H9 (cell line): ENCODE measurements at regions not wholly inside any gene's neighbourhood (a gene's known extent, or its start where the extent isn't known, plus 50 kb on each side); places are given as distances from the start of the nearest gene placed in this dataset.

ENCODE experiments used
- DNase-seq: peaks from one replicate; pipeline ENCODE4 v3.0.0-alpha.2; 2017
- H2AFZ ChIP-seq: one replicate; pipeline ENCODE4 v1.6.1; 2013; ENCODE audit warnings: mild to moderate bottlenecking, low read length, control low read depth, moderate library complexity
- H2AK5ac ChIP-seq: 2 replicates; pipeline ENCODE4 v1.6.1; 2013; ENCODE audit warnings: low read length, control low read depth, mixed read lengths; ENCODE audit not compliant: insufficient read length
- H2BK120ac ChIP-seq: one replicate; pipeline ENCODE4 v1.6.1; 2013; ENCODE audit warnings: low read depth, mild to moderate bottlenecking, low read length, control low read depth, inconsistent platforms; ENCODE audit not compliant: poor library complexity, severe bottlenecking
- H2BK12ac ChIP-seq: 2 replicates; pipeline ENCODE4 v1.6.1; 2013; ENCODE audit warnings: low read length, control low read depth, mixed read lengths, low read depth; ENCODE audit not compliant: insufficient read length
- H2BK15ac ChIP-seq: 2 replicates; pipeline ENCODE4 v1.6.1; 2013; ENCODE audit warnings: low read depth, low read length, control low read depth
- H2BK20ac ChIP-seq: one replicate; pipeline ENCODE4 v1.6.1; 2013; ENCODE audit warnings: low read depth, mild to moderate bottlenecking, low read length, control low read depth, inconsistent platforms; ENCODE audit not compliant: poor library complexity, severe bottlenecking
- H2BK5ac ChIP-seq: 2 replicates; pipeline ENCODE4 v1.6.1; 2013; ENCODE audit warnings: low read length, control low read depth, mixed read lengths; ENCODE audit not compliant: insufficient read length
- H3K14ac ChIP-seq: 2 replicates; pipeline ENCODE4 v1.6.1; 2013; ENCODE audit warnings: low read length, control low read depth; ENCODE audit not compliant: insufficient read depth
- H3K18ac ChIP-seq: 2 replicates; pipeline ENCODE4 v1.6.1; 2013; ENCODE audit warnings: low read depth, mild to moderate bottlenecking, mixed read lengths, low read length, control low read depth; ENCODE audit not compliant: insufficient read length
- H3K23ac ChIP-seq: 2 replicates; pipeline ENCODE4 v1.6.1; 2013; ENCODE audit warnings: low read length, control low read depth, mixed read lengths, low read depth; ENCODE audit not compliant: insufficient read length
- H3K23me2 ChIP-seq: 2 replicates; pipeline ENCODE4 v1.6.1; 2013; ENCODE audit warnings: low read depth, mild to moderate bottlenecking, mixed read lengths, low read length, control low read depth; ENCODE audit not compliant: insufficient read length, poor library complexity, severe bottlenecking
- H3K27ac ChIP-seq: 2 replicates; pipeline ENCODE4 v1.5.1; 2013; ENCODE audit warnings: low read length, control low read depth, mixed read lengths, low read depth; ENCODE audit not compliant: insufficient read length
- H3K27me3 ChIP-seq: 2 replicates; pipeline ENCODE4 v1.6.1; 2013; ENCODE audit warnings: low read length, control low read depth, inconsistent platforms; ENCODE audit not compliant: insufficient read depth
- H3K4ac ChIP-seq: 2 replicates; pipeline ENCODE4 v1.6.1; 2013; ENCODE audit warnings: low read depth, mild to moderate bottlenecking, control low read depth, inconsistent platforms, low read length, moderate library complexity
- H3K4me1 ChIP-seq: 2 replicates; pipeline ENCODE4 v1.6.1; 2013; ENCODE audit warnings: low read length, control low read depth, inconsistent platforms; ENCODE audit not compliant: insufficient read depth
- H3K4me2 ChIP-seq: 2 replicates; pipeline ENCODE4 v1.6.1; 2013; ENCODE audit warnings: low read length, control low read depth, mixed read lengths; ENCODE audit not compliant: insufficient read length, insufficient read depth
- H3K56ac ChIP-seq: 2 replicates; pipeline ENCODE4 v1.6.1; 2013; ENCODE audit warnings: low read depth, mild to moderate bottlenecking, mixed read lengths, low read length, control low read depth; ENCODE audit not compliant: insufficient read length
- H3K79me1 ChIP-seq: 2 replicates; pipeline ENCODE4 v1.6.1; 2013; ENCODE audit warnings: low read depth, mild to moderate bottlenecking, moderate library complexity, low read length, control low read depth, inconsistent platforms; ENCODE audit not compliant: insufficient read depth, poor library complexity, severe bottlenecking
- H3K79me2 ChIP-seq: 2 replicates; pipeline ENCODE4 v1.6.1; 2013; ENCODE audit warnings: low read length, control low read depth, inconsistent platforms; ENCODE audit not compliant: insufficient read depth
- H3K9ac ChIP-seq: 2 replicates; pipeline ENCODE4 v1.6.1; 2013; ENCODE audit warnings: low read length, control low read depth, mixed read lengths; ENCODE audit not compliant: insufficient read length; ENCODE audit errors: extremely low read depth
- H3K9me3 ChIP-seq: one replicate; pipeline ENCODE4 v1.6.1; 2013; ENCODE audit warnings: low read depth, low read length, inconsistent platforms; ENCODE audit not compliant: control insufficient read depth
- H3T11ph ChIP-seq: one replicate; pipeline ENCODE4 v1.6.1; 2013; ENCODE audit warnings: mild to moderate bottlenecking, low read length, control low read depth, inconsistent platforms
- H4K20me1 ChIP-seq: one replicate; pipeline ENCODE4 v1.6.1; 2013; ENCODE audit not compliant: control insufficient read depth, insufficient read length, insufficient read depth
- H4K5ac ChIP-seq: 2 replicates; pipeline ENCODE4 v1.6.1; 2013; ENCODE audit warnings: low read depth, mild to moderate bottlenecking, mixed read lengths, low read length, control low read depth; ENCODE audit not compliant: insufficient read length
- H4K8ac ChIP-seq: replicated peaks from 2 replicates; pipeline ENCODE4 v1.6.1; 2013; ENCODE audit warnings: low read length, control low read depth, mixed read lengths, low read depth; ENCODE audit not compliant: insufficient read length
- H4K91ac ChIP-seq: 2 replicates; pipeline ENCODE4 v1.6.1; 2013; ENCODE audit warnings: low read depth, mild to moderate bottlenecking, moderate library complexity, mixed read lengths, low read length, control low read depth; ENCODE audit not compliant: insufficient read length
- H3K27ac Mint-ChIP-seq, 3 experiments: 2 replicates in 2 of 3; 3 replicates in 1 of 3; pipeline ENCODE4 v1.8.0; 2020 to 2021; ENCODE audit warnings: mixed read lengths in 3 of 3, mild to moderate bottlenecking in 1 of 3, moderate library complexity in 1 of 3
- H3K27me3 Mint-ChIP-seq: 2 replicates; pipeline ENCODE4 v1.8.0; 2021; ENCODE audit warnings: low read depth, mild to moderate bottlenecking, moderate library complexity, mixed read lengths
- H3K36me3 Mint-ChIP-seq, 3 experiments: 2 replicates in 2 of 3; 3 replicates in 1 of 3; pipeline ENCODE4 v1.8.0; 2020 to 2021; ENCODE audit warnings: low read depth in 3 of 3, mixed read lengths in 3 of 3; ENCODE audit not compliant: insufficient read depth in 1 of 3
- H3K4me1 Mint-ChIP-seq, 2 experiments: 2 replicates each; pipeline ENCODE4 v1.8.0; 2020; ENCODE audit warnings: mixed read lengths in 2 of 2
- H3K4me3 Mint-ChIP-seq, 2 experiments: 2 replicates in 1 of 2; 3 replicates in 1 of 2; pipeline ENCODE4 v1.8.0; 2020 to 2021; ENCODE audit warnings: mild to moderate bottlenecking in 2 of 2, mixed read lengths in 2 of 2, moderate library complexity in 1 of 2
- H3K9me3 Mint-ChIP-seq, 2 experiments: 2 replicates in 1 of 2; 3 replicates in 1 of 2; pipeline ENCODE4 v1.8.0; 2020; ENCODE audit warnings: mild to moderate bottlenecking in 2 of 2, mixed read lengths in 2 of 2, moderate library complexity in 1 of 2
- WGBS: extraction: QIAGEN DNeasy Blood & Tissue Kit; methylation state at CpG from one replicate; pipeline ENCODE4 v1.1.7; 2013; ENCODE audit warnings: missing lambda C conversion rate, low lambda C conversion rate, mixed read lengths; ENCODE audit not compliant: insufficient read length; ENCODE audit errors: extremely low coverage; 5-methylcytosine and 5-hydroxymethylcytosine counted together
- TF ChIP-seq, protein P1 (sequence below): fragments of 200-600 bp; sonication (generic); conservative IDR thresholded peaks from 3 replicates; pipeline ENCODE4 v1.8.0; 2021; ENCODE audit warnings: antibody characterized with exemption, mild to moderate bottlenecking

DNA sequence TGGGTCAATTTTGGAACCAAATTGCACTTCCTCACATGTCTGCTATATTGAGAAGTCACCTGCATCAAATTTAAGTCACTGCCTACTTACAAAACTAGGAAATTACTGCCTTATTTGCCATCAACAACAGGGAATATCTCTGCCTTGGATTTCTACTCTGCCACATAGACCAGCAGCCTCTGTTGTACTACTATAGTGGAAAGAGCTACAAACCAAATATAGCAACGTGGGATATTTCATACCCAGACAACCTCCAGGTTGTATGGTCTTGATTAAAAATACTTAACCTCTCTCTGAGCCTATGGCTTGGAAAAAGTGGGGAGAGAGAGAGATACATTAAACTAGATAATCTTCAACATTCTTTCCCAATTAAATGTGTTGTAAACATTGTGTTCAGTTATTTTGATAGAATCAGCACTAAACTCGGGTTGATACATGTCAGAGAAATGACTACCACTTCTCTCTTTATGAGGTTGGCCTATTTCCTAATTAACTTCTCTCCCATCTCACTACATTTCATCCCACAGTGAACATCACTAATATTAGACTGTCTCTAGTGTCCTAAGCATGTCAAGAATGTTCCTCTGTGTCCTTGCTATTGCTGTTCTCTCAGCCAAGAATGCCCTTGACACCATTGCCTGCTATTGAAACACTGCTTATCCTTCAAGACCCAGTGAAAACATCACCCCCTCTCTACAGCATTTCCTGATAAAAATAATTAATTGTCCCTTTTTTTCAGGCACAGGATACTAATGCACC, 421.2 kb downstream of the IPMK start:
- no peak overlapping the region for H4K91ac ChIP-seq
- no peak overlapping the region for H2AK5ac ChIP-seq
- no peak overlapping the region for H3K23ac ChIP-seq
- H3K9ac ChIP-seq = no peak overlapping the region
- DNase-seq = no peak
- H3K36me3 Mint-ChIP-seq = peaks cover 0 to 8% (median 1%) of the 10 kb centered on the region in 3 experiments; a peak in 2 of 7 replicates
- no peaks in the 10 kb centered on the region for H3K27me3 ChIP-seq
- H4K20me1 ChIP-seq = no peaks in the 10 kb centered on the region
- H3K79me1 ChIP-seq = no peaks in the 10 kb centered on the region
- H2BK120ac ChIP-seq = no peak overlapping the region
- H3K4me1 Mint-ChIP-seq = peaks cover 13 to 16% of the 10 kb centered on the region in 2 experiments
- H3K14ac ChIP-seq = no peak overlapping the region
- H2AFZ ChIP-seq = no peak overlapping the region
- no peaks in the 10 kb centered on the region for H3K4me1 ChIP-seq
- no peak overlapping the region for H3K4me3 Mint-ChIP-seq
- H3K18ac ChIP-seq = no peak overlapping the region
- no peak overlapping the region for H4K5ac ChIP-seq
- H2BK12ac ChIP-seq = no peak overlapping the region
- H3K27ac ChIP-seq = no peak overlapping the region
- H3K27ac Mint-ChIP-seq = no peak overlapping the region
- no peak overlapping the region for H3K4me2 ChIP-seq
- H4K8ac ChIP-seq = no peak overlapping the region
- no peak overlapping the region for H3K4ac ChIP-seq
- H3K56ac ChIP-seq = no peak overlapping the region
- no peak overlapping the region for H2BK5ac ChIP-seq
- H3K23me2 ChIP-seq = no peaks in the 10 kb centered on the region
- no peaks in the 10 kb centered on the region for H3K27me3 Mint-ChIP-seq
- no peaks in the 10 kb centered on the region for H3K9me3 ChIP-seq
- no peak overlapping the region for H2BK20ac ChIP-seq
- H3K79me2 ChIP-seq = no peaks in the 10 kb centered on the region
- whole genome bisulfite sequencing = no CpG with 5 or more reads among the region's 2 CpGs
- H3T11ph ChIP-seq = no peak overlapping the region
- TF ChIP-seq, protein P1, sequence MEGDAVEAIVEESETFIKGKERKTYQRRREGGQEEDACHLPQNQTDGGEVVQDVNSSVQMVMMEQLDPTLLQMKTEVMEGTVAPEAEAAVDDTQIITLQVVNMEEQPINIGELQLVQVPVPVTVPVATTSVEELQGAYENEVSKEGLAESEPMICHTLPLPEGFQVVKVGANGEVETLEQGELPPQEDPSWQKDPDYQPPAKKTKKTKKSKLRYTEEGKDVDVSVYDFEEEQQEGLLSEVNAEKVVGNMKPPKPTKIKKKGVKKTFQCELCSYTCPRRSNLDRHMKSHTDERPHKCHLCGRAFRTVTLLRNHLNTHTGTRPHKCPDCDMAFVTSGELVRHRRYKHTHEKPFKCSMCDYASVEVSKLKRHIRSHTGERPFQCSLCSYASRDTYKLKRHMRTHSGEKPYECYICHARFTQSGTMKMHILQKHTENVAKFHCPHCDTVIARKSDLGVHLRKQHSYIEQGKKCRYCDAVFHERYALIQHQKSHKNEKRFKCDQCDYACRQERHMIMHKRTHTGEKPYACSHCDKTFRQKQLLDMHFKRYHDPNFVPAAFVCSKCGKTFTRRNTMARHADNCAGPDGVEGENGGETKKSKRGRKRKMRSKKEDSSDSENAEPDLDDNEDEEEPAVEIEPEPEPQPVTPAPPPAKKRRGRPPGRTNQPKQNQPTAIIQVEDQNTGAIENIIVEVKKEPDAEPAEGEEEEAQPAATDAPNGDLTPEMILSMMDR = no peak
- peaks cover 1 to 3% of the 10 kb centered on the region in 2 experiments; a peak in 2 of 5 replicates for H3K9me3 Mint-ChIP-seq
- H2BK15ac ChIP-seq = no peak overlapping the region
